Neural cell (in vitro differentiated cells): ENCODE measurements at regions not wholly inside any gene's neighbourhood (a gene's known extent, or its start where the extent isn't known, plus 50 kb on each side); places are given as distances from the start of the nearest gene placed in this dataset.

Experiments
- EZH2 ChIP-seq: fragments of 200-600, 300-800 bp; shearing (Covaris generic), sonication (generic); IDR thresholded peaks from 2 replicates; pipeline ENCODE4 v1.6.1; 2014; ENCODE audit warnings: antibody characterized with exemption, low read length, borderline replicate concordance, mild to moderate bottlenecking; ENCODE audit not compliant: insufficient read depth, poor library complexity, severe bottlenecking
- MXI1 ChIP-seq: fragments of 450-650 bp; conservative IDR thresholded peaks from 2 replicates; pipeline ENCODE4 v1.6.1; 2014; ENCODE audit warnings: antibody characterized with exemption, mild to moderate bottlenecking; ENCODE audit not compliant: poor library complexity, severe bottlenecking
- POLR2AphosphoS5 ChIP-seq: IDR thresholded peaks from 2 replicates; pipeline ENCODE4 v1.6.1; 2012
- SMC3 ChIP-seq: fragments of 450-650 bp; conservative IDR thresholded peaks from 2 replicates; pipeline ENCODE4 v1.6.1; 2014; ENCODE audit warnings: antibody characterized with exemption, mild to moderate bottlenecking, moderate library complexity; ENCODE audit not compliant: poor library complexity
- TF ChIP-seq, protein P1 (sequence below): fragments of 450-650 bp; IDR thresholded peaks from 2 replicates; pipeline ENCODE4 v1.5.1; 2014; ENCODE audit warnings: antibody characterized with exemption, mild to moderate bottlenecking, moderate library complexity; ENCODE audit not compliant: poor library complexity, severe bottlenecking
- TF ChIP-seq, protein P2 (sequence below): IDR thresholded peaks from 2 replicates; pipeline ENCODE4 v1.6.1; 2012; ENCODE audit warnings: borderline replicate concordance

DNA sequence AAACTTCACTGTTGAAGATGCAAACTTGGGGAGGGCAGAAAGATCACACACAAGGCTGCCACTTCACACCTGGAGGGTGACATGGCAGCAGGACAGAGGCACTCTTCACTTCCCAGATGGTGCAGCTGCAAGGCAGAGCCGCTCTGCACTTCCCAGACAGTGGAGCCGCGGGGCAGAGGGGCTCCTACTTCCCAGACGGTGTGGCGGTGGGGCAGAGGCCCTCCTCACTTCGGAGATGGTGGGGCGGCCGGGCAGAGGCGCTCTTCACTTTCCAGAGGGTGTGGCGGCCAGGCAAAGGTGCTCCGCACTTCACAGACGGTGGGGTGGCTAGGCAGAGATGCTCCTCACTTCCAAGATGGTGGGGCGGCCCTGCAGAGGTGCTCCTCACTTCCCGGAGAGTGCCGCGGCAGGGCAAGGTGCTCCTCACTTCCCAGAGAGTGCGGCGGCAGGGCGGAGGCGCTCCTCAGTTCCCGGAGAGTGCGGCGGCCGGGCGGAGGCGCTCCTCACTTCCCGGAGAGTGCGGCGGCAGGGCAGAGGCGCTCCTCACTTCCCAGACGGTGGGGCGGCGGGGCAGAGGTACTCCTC, 58.3 kb upstream of the PPP1R9A start:
- TF ChIP-seq POLR2AphosphoS5: no peak
- TF ChIP-seq, protein P1, sequence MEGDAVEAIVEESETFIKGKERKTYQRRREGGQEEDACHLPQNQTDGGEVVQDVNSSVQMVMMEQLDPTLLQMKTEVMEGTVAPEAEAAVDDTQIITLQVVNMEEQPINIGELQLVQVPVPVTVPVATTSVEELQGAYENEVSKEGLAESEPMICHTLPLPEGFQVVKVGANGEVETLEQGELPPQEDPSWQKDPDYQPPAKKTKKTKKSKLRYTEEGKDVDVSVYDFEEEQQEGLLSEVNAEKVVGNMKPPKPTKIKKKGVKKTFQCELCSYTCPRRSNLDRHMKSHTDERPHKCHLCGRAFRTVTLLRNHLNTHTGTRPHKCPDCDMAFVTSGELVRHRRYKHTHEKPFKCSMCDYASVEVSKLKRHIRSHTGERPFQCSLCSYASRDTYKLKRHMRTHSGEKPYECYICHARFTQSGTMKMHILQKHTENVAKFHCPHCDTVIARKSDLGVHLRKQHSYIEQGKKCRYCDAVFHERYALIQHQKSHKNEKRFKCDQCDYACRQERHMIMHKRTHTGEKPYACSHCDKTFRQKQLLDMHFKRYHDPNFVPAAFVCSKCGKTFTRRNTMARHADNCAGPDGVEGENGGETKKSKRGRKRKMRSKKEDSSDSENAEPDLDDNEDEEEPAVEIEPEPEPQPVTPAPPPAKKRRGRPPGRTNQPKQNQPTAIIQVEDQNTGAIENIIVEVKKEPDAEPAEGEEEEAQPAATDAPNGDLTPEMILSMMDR: no peak
- TF ChIP-seq MXI1: no peak
- TF ChIP-seq SMC3: no peak
- TF ChIP-seq, protein P2, sequence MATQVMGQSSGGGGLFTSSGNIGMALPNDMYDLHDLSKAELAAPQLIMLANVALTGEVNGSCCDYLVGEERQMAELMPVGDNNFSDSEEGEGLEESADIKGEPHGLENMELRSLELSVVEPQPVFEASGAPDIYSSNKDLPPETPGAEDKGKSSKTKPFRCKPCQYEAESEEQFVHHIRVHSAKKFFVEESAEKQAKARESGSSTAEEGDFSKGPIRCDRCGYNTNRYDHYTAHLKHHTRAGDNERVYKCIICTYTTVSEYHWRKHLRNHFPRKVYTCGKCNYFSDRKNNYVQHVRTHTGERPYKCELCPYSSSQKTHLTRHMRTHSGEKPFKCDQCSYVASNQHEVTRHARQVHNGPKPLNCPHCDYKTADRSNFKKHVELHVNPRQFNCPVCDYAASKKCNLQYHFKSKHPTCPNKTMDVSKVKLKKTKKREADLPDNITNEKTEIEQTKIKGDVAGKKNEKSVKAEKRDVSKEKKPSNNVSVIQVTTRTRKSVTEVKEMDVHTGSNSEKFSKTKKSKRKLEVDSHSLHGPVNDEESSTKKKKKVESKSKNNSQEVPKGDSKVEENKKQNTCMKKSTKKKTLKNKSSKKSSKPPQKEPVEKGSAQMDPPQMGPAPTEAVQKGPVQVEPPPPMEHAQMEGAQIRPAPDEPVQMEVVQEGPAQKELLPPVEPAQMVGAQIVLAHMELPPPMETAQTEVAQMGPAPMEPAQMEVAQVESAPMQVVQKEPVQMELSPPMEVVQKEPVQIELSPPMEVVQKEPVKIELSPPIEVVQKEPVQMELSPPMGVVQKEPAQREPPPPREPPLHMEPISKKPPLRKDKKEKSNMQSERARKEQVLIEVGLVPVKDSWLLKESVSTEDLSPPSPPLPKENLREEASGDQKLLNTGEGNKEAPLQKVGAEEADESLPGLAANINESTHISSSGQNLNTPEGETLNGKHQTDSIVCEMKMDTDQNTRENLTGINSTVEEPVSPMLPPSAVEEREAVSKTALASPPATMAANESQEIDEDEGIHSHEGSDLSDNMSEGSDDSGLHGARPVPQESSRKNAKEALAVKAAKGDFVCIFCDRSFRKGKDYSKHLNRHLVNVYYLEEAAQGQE: no peak
- no peak for TF ChIP-seq EZH2
